Anterior cingulate cortex (tissue), 58 donors: ENCODE measurements at regions not wholly inside any gene's neighbourhood (a gene's known extent, or its start where the extent isn't known, plus 50 kb on each side); places are given as distances from the start of the nearest gene placed in this dataset.
"Not testable (repeated sequence)": the region's sequence is repeated elsewhere in the genome, so short reads cannot be mapped to it uniquely, and the experiment has no call there.

ENCODE experiments used
- DNase-seq, 58 donors: peaks; one replicate each; lab custom pipeline; 2025; lab: John Stamatoyannopoulos, UW

DNA sequence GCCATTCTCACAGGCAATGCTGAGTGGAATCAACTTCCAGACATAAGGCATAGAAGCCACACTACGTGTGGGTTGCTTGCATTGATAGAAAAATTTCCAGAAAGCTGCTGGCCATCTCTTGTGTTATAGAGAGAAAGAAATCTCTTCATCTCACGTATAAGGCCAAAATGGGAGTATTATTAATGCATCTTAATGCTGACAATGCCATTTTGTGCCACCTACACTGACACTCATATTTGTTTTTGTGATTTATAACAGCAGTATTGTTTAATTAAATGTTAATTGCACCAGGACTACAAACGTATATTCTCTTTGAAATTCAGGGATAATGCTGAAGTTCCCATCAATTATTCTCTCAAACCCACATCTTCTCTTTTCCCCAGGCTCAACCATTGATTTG lies 56.1 kb upstream of the TMEM132D start:
- DNase-seq: no peak

- peak in 4 of 58 donors; percentile 13 to 47 (median 24) for DNase-seq
Observed at GRCh38 chr12:129961091-129961490, 57.3 kb upstream of the TMEM132D start.

DNA sequence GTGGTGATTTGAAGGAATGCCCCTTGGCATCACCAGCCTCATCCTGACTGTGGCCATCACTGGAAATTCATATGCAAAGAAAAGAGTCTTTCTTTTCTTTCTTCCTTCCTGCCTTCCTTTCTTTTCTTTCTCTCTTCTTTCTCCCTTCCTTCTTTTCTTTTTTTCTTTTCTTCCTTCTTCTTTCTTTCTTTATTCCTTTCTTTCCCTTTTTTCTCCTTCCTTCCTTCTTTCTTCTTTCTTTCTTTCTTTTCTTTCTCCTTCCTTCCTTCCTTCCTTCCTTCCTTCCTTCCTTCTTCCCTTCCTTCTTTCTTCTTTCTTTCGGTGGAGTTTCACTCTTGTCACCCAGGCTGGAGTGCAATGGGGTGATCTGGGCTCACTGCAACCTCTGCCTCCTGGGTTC lies 58.0 kb upstream of the TMEM132D start:
- DNase-seq: no peak

DNA sequence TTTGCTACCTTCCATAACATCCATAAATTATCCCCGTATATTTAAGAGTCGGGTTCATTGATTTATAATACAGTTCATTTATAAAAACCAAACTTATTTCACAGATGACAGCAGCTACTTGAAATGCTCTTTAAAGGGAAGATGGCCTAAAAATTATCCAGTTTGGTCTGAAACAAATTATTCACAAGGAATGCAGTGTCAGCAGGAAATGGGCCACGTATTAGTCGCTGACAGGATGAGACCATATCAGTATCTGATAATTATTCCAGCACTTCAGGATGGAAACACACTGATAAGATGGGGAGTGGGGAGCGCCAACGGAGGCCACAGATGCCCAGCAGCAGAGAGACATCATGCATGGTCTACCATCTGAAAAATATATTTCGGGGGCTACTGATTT lies 60.5 kb upstream of the TMEM132D start:
- DNase-seq: no peak

DNA sequence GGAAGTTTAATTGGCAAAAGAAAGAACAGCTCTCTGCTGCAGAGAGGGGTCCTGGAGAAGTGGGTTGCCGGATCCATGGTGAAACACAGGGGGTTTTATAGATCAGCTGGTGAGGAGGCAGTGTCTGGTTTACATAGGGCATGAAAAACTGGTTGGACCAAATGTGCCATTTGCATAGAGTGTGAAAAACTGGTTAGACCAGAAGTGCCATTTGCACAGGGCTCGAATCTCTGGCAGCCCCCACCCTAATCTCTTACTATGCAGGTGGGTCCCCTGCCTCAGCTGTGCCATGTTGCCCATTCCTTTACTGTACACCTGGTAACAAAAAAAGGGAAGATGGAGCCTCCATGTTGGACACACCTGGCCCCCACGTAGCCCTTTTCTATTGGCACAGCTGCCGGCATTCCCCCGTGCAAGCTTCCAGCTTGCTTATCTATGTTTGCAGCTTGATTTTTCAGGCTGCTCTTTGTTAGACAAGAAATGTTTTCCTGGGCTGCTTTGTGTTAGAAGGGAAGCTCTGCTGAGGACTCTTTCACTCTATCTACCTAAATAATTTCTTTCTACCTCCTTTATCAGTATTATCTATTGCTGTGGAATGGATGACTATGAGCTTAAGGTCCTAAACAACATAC lies 61.1 kb upstream of the TMEM132D start:
- no peak for DNase-seq

DNA sequence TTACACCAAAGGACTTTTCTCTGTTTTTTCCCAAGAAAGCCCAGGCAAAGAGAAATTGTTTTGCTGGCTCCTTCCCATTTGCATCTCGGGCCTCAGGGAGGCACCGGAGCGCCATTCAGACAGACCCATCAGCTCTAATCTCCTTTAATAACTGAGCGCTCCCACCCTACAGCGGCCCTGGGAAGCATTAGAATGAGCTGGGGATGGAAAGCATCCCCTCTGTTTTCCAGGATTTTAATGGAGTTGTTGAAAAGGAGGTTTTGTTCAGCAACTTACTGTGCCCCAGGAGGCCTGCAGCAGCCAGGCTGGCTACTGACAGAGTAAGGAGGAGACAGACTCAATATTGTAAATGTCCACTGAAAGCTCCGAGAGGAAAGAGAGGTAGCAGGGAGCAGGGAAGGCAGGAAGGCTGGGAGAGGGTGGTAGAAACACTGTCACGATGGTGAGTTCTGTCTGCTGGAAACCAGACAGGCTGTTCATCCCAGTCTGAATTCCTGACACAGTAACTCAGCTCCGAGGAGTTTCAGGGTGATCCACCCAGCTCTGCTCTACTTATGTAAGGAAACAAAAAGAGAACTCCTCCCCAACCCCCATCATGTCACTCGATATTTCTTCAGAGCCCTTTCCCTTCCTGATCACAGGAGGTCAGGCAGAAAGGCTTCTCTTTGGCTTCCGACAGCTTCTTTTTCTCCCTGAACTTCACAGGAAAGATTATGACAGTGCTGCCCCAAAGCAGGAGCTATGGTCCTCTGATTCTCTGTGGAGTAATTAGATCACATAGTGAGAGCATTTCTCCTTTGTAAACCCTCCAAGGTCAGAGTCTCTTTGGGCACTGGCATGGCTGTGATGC lies 62.5 kb upstream of the TMEM132D start:
- DNase-seq: peak in 1 of 58 donors; percentile 5

GRCh38 chr12:129971721-129972120 lies 67.9 kb upstream of the TMEM132D start:
- DNase-seq: peak in 18 of 58 donors; percentile 2 to 75 (median 38)

DNA sequence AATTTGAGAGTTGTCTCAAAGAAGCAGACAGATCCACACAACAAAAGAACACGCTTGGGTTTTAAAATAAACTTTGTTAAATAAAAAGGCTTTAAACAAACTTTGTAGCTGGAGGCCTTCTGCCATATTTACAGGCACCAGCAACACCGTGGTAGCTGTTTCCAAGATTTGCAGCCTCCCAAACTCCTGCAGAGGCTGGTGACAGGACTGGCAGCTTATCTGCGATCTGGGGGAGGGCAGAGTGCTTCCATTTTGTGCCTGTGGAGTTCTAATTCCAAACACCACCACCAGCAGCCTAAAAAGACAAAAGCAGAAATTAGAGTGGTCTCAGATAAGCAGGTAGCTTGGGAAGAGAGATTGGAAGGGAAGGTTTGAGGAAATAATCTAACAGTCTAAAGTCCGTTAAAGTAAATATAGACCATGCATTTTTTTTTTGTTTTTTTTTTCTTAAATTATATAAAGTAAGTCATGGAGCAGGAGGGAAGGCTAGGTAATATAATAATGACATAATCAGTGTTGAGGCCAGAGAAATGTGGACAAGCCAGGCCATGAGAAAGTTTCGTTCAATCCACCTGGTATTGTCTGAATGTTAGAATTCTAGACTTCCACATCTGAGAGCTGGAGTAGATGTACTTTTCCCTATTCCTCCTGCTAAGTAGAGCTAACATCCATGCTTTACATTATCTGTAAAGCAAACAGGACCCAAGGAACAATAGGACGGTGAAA lies 69.6 kb upstream of the TMEM132D start:
- peak in 12 of 58 donors; percentile 3 to 66 (median 18) for DNase-seq

DNA sequence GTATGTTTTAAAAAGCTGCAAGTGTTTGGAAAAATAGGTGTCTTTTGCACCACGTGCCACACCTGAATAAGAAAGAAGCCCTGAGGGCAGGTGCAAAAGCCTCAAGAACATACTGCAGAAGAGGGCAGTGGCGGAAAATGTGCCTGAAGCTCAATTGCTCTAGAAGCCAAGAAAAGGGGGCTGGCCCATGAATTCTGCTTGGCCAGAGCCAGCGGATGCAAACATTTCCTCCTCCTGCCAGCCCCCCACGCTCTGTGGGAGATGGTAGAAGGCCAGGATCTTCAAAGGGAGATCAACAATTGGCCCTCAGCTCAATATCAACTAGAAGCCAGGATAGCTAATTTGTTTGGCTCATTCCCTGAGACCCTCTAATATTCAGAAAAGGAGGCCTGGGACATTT lies 80.3 kb upstream of the TMEM132D start:
- peak in 6 of 58 donors; percentile 21 to 45 (median 32) for DNase-seq

DNA sequence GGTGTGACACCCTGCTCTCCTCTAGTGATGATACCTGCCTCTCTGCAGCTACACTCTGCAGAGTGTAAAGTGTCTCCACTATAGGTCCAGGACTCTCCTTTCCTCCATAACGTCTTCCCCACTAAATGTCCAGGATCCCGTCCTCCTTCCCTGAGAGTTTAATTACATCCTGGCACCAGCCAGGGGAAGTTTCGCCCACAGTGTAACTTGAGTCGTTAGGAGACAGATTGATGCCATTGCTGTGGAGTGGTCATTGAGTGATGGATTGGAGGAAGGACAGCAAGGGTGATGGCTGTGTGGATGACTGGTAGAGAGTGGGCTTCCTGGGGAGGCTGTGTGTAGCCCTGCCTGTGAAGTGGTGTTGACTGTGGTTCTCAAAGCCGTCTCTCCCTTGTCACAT lies 84.0 kb upstream of the TMEM132D start:
- no peak for DNase-seq

DNA sequence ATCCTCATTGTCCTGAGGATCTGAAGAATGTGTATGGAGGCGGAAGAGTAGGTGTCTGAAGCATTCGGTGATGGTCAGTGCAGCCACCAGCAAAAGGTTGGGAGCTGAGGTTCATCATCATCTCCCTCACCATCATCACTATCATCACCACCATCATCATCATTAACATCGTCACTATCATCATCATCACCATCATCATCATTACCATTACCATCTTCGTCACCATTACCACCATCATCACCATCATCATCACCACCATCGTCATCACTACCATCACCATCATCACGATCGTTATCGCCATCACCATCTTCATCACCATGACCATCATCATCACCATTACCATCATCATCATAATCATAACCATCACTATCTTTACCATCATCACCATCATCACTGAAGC lies 90.8 kb upstream of the TMEM132D start:
- no peak for DNase-seq

DNA sequence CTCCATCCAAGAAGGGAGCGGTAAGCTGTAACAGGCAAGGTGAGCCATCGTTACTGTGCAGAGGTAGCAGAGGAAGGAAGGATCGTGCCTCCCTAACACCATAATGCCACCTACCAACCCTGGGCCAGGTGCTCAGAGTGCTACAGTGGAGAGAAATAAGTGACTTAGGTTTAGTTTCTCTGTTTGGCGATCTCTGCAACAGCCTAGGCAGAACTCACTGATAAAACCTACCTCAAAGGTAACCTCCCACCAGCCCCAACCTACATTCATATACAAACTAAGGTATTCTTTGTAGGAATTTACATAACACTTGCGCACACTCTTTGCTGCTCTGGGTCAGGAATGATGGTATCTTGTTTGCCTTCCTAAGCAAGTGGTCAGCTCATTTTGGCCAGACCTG lies 93.4 kb upstream of the TMEM132D start:
- DNase-seq: no peak

- DNase-seq: not testable (repeated sequence)
Observed at GRCh38 chr12:130004310-130004877, 100.6 kb upstream of the TMEM132D start.

DNA sequence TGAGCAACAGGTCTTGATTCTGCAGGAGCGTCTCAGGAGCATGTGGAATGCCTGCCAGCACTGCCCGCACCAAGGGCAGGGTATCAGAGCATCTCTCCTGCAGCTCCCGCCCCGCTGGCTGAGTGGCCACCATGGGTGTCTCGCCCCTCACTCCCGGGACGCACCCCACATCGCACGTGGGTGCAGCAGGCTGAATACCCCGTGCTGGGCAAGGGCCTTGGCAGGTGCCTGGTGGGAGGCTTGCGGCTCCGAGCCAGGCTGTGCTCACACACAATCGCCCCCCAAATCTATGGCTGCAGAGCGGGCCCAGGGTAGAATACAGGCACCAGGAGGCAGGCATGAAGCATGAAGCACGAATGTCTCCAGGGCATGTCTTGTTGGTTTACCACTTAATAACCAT lies 103.9 kb upstream of the TMEM132D start:
- no peak for DNase-seq

- DNase-seq: no peak
Observed at GRCh38 chr12:130008241-130008640, 104.4 kb upstream of the TMEM132D start.

GRCh38 chr12:130009961-130010360 lies 106.1 kb upstream of the TMEM132D start:
- DNase-seq: peak in 23 of 58 donors; percentile 9 to 58 (median 24)

GRCh38 chr12:130011611-130012385 lies 108.0 kb upstream of the TMEM132D start:
- DNase-seq: no peak

DNA sequence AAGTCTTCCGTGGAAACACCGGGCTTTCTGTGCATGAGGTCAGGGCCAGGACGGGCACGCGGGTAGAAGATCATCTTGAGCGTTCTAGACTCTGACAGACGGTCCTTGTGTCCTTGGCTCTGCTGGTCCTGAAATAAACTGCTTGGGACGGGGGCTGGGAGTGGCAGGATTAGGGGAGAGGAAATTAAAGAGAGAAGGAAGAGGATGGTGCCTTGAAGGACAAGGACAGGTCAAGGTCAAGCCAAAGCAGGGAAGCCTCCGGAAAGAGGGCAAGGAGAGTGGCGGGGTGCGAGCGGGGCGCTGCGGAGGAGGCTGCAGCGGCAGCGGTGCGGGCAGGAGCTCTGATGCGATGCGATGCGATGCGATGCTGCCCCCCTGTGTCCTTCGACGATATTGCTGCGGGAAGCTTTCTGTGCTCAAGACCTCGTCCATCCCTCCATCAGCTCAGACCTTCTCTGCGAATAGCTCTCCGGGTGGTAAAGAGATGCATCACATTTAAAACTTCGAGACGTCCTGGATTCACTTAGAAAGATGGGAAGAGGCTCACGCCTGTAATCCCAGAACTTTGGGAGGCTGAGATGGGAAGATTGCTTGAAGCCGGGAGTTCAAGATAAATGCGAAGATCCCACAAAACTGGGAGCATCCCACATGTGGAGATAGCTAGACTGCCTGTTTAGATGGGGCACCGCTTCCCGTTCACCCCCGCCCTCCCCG lies 110.1 kb upstream of the TMEM132D start:
- peak in 57 of 58 donors; percentile 9 to 88 (median 67) for DNase-seq

- DNase-seq: peak in 25 of 58 donors; percentile 10 to 66 (median 37)
Observed at GRCh38 chr12:130014485-130014807, 110.6 kb upstream of the TMEM132D start.

DNA sequence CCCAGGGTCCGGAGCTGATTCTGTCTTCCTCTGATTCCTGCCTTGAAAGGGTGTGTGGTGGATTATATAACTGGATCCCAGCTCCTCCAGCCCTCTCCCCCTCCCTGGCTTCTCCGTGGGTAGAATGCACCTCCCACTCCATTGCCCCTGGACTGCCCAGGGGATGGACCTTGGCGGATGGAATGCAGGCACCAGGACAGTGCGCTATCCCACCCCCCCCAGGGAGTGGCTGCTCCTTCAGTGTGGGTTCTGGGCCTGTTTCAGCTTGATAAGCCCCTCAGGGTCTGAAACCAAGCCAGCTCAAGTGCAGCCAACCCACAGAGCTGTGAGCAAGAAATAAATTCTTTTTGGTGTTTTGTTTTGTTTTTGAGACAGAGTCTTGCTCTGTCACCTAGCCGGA lies 112.4 kb upstream of the TMEM132D start:
- DNase-seq: no peak
